Liver (tissue), 7 donors: ENCODE measurements at regions not wholly inside any gene's neighbourhood (a gene's known extent, or its start where the extent isn't known, plus 50 kb on each side); places are given as distances from the start of the nearest gene placed in this dataset.
"Not testable (repeated sequence)": the region's sequence is repeated elsewhere in the genome, so short reads cannot be mapped to it uniquely, and the experiment has no call there.

Experiments
- DNase-seq: peaks from one replicate; pipeline ENCODE4 v3.0.0-alpha.2; 2017; ENCODE audit warnings: low spot score
- H3K27ac ChIP-seq, 2 donors: one replicate each; pipeline ENCODE4 v1.7.0; 2013; ENCODE audit warnings: inconsistent platforms in 2 of 2, low read length in 2 of 2, control low read depth in 1 of 2, low read depth in 1 of 2, mild to moderate bottlenecking in 1 of 2
- H3K27me3 ChIP-seq, 4 donors: one replicate each; pipeline versions ENCODE4 v1.6.1 to v1.7.0; 2013; ENCODE audit warnings: low read length in 3 of 4, inconsistent platforms in 1 of 4, mild to moderate bottlenecking in 1 of 4, moderate library complexity in 1 of 4; ENCODE audit not compliant: control insufficient read depth in 4 of 4, insufficient read depth in 4 of 4
- H3K36me3 ChIP-seq, 4 donors: one replicate each; pipeline versions ENCODE4 v1.6.1 to v1.7.0; 2013; ENCODE audit warnings: low read length in 3 of 4, mild to moderate bottlenecking in 3 of 4, low read depth in 1 of 4, moderate library complexity in 1 of 4; ENCODE audit not compliant: control insufficient read depth in 4 of 4, insufficient read depth in 3 of 4
- H3K4me1 ChIP-seq, 4 donors: one replicate each; pipeline versions ENCODE4 v1.6.1 to v1.7.0; 2013; ENCODE audit warnings: low read length in 3 of 4, mild to moderate bottlenecking in 3 of 4, moderate library complexity in 1 of 4; ENCODE audit not compliant: control insufficient read depth in 4 of 4, insufficient read depth in 4 of 4
- H3K4me3 ChIP-seq, 3 donors: one replicate each; pipeline versions ENCODE4 v1.6.1 to v1.7.0; 2013; ENCODE audit warnings: low read length in 3 of 3, control low read depth in 1 of 3, low read depth in 1 of 3, mild to moderate bottlenecking in 1 of 3
- H3K9ac ChIP-seq, 2 donors: one replicate each; pipeline ENCODE4 v1.7.0; 2013; ENCODE audit warnings: low read length in 2 of 2, mild to moderate bottlenecking in 2 of 2, moderate library complexity in 2 of 2, control low read depth in 1 of 2, low read depth in 1 of 2
- H3K9me3 ChIP-seq, 4 donors: one replicate each; pipeline versions ENCODE4 v1.6.1 to v1.7.0; 2013; ENCODE audit warnings: low read length in 3 of 4; ENCODE audit not compliant: control insufficient read depth in 4 of 4
- ATF3 ChIP-seq: IDR thresholded peaks from 2 replicates; pipeline ENCODE4 v1.6.1; 2016; ENCODE audit warnings: antibody characterized with exemption
- EGR1 ChIP-seq, 2 donors: IDR thresholded peaks; 2 replicates each; pipeline ENCODE4 v1.6.1; 2016 to 2018; ENCODE audit warnings: antibody characterized with exemption in 2 of 2, low read depth in 2 of 2
- FOXA2 ChIP-seq: IDR thresholded peaks from 2 replicates; pipeline ENCODE4 v1.6.1; 2016; ENCODE audit warnings: antibody characterized with exemption
- HNF4A ChIP-seq, 2 donors: conservative IDR thresholded peaks; 2 replicates each; pipeline ENCODE4 v1.6.1; 2016; ENCODE audit warnings: antibody characterized with exemption in 2 of 2, mild to moderate bottlenecking in 2 of 2
- HNF4G ChIP-seq: IDR thresholded peaks from 2 replicates; pipeline ENCODE4 v1.6.1; 2016; ENCODE audit warnings: antibody characterized with exemption
- NR2F2 ChIP-seq: IDR thresholded peaks from 2 replicates; pipeline ENCODE4 v1.6.1; 2016; ENCODE audit warnings: antibody characterized with exemption
- REST ChIP-seq: IDR thresholded peaks from 2 replicates; pipeline ENCODE4 v1.6.1; 2016; ENCODE audit warnings: antibody characterized with exemption, mild to moderate bottlenecking
- RXRA ChIP-seq, 2 donors: IDR thresholded peaks; 2 replicates each; pipeline ENCODE4 v1.6.1; 2017 to 2018; ENCODE audit warnings: antibody characterized with exemption in 2 of 2, mild to moderate bottlenecking in 1 of 2
- SP1 ChIP-seq: IDR thresholded peaks from 2 replicates; pipeline ENCODE4 v1.6.1; 2018; ENCODE audit warnings: antibody characterized with exemption, mild to moderate bottlenecking
- TAF1 ChIP-seq: conservative IDR thresholded peaks from 2 replicates; pipeline ENCODE4 v1.6.1; 2016; ENCODE audit warnings: antibody characterized with exemption, mild to moderate bottlenecking
- YY1 ChIP-seq: IDR thresholded peaks from 2 replicates; pipeline ENCODE4 v1.6.1; 2016; ENCODE audit warnings: antibody characterized with exemption, mild to moderate bottlenecking
- WGBS: extraction: QIAGEN DNeasy Blood & Tissue Kit; methylation state at CpG from one replicate; pipeline ENCODE4 v1.1.7; 2013; 5-methylcytosine and 5-hydroxymethylcytosine counted together
- donor health status: healthy.
- donor health status: healthy.
- donor health status: healthy.
- donor health status: healthy.

GRCh38 chr2:94602466-94602865 is 268.8 kb upstream of the TEKT4 start (continued):
- TF ChIP-seq REST = no peak
- no peak for TF ChIP-seq HNF4G
- TF ChIP-seq SP1 = no peak
- TF ChIP-seq RXRA (IDR thresholded peaks at IDR 0.05) = no peak
- no peak for TF ChIP-seq ATF3
- TF ChIP-seq TAF1 = no peak
- no peak for TF ChIP-seq HNF4A (conservative IDR thresholded peaks at IDR 0.05)
- TF ChIP-seq EGR1 (IDR thresholded peaks at IDR 0.05; ENCODE audit: low read depth in 2 of 2) = no peak
- no peak for TF ChIP-seq NR2F2

- Histone ChIP-seq H3K27me3 (no peaks in the 10 kb centered on the region), H3K36me3 (no peaks in the 10 kb centered on the region), H3K4me1 (no peaks in the 10 kb centered on the region), H3K27ac (no peak overlapping the region), H3K9me3 (peaks cover 0 to 2% (median 0%) of the 10 kb centered on the region in 4 donors), H3K4me3 (no peak overlapping the region), H3K9ac (no peak overlapping the region)
- no peak for DNase-seq
- no peak for TF ChIP-seq YY1
- no peak for TF ChIP-seq FOXA2
- 50% methylated on average over 39 of the region's 39 CpGs for WGBS
Observed at GRCh38 chr2:94622113-94622618, 249.1 kb upstream of the TEKT4 start.

- H3K36me3 ChIP-seq, H3K27ac ChIP-seq, H3K9ac ChIP-seq, H3K27me3 ChIP-seq, H3K4me1 ChIP-seq, DNase-seq, H3K9me3 ChIP-seq, H3K4me3 ChIP-seq: not testable (repeated sequence)
- 23% methylated on average over 1 of the region's 1 CpG for WGBS
Observed at GRCh38 chr2:94628953-94629352, 242.3 kb upstream of the TEKT4 start.

- DNase-seq, H3K27me3 ChIP-seq, H3K9me3 ChIP-seq, H3K27ac ChIP-seq, H3K36me3 ChIP-seq, H3K9ac ChIP-seq, H3K4me1 ChIP-seq, H3K4me3 ChIP-seq: not testable (repeated sequence)
- 82% methylated on average over 2 of the region's 2 CpGs for WGBS
Observed at GRCh38 chr2:94641397-94641796, 229.8 kb upstream of the TEKT4 start.

GRCh38 chr2:94652131-94652530 is 219.1 kb upstream of the TEKT4 start:
- WGBS = 72% methylated on average over 5 of the region's 5 CpGs
- not testable (repeated sequence) for H3K27ac ChIP-seq, H3K27me3 ChIP-seq, DNase-seq, H3K4me1 ChIP-seq, H3K4me3 ChIP-seq, H3K36me3 ChIP-seq, H3K9me3 ChIP-seq, H3K9ac ChIP-seq

GRCh38 chr2:94669858-94670257 is 201.4 kb upstream of the TEKT4 start:
- WGBS = 91% methylated on average over 1 of the region's 1 CpG
- not testable (repeated sequence) for H3K36me3 ChIP-seq, H3K4me1 ChIP-seq, H3K9me3 ChIP-seq, H3K4me3 ChIP-seq, H3K9ac ChIP-seq, DNase-seq, H3K27ac ChIP-seq, H3K27me3 ChIP-seq

GRCh38 chr2:94694236-94694635 is 177.0 kb upstream of the TEKT4 start:
- H3K9ac ChIP-seq, H3K27ac ChIP-seq, H3K27me3 ChIP-seq, H3K4me3 ChIP-seq, H3K9me3 ChIP-seq, H3K36me3 ChIP-seq, DNase-seq, H3K4me1 ChIP-seq: not testable (repeated sequence)
- 84% methylated on average over 3 of the region's 3 CpGs for WGBS
